IPS DF 6.9 (cell line): ENCODE measurements at regions not wholly inside any gene's neighbourhood (a gene's known extent, or its start where the extent isn't known, plus 50 kb on each side); places are given as distances from the start of the nearest gene placed in this dataset.

Experiments
- DNase-seq: peaks from one replicate; pipeline ENCODE4 v3.0.0-alpha.2; 2013; ENCODE audit warnings: low read depth, low spot score
- H3K27ac ChIP-seq: one replicate; pipeline ENCODE4 v1.5.1; 2013; ENCODE audit warnings: low read length, control low read depth
- H3K27me3 ChIP-seq: 2 replicates; pipeline ENCODE4 v1.6.1; 2013; ENCODE audit warnings: mild to moderate bottlenecking, low read length; ENCODE audit not compliant: control insufficient read depth, insufficient read depth
- H3K36me3 ChIP-seq: 2 replicates; pipeline ENCODE4 v1.6.1; 2013; ENCODE audit warnings: low read length; ENCODE audit not compliant: control insufficient read depth, insufficient read depth
- H3K4me1 ChIP-seq: 2 replicates; pipeline ENCODE4 v1.6.1; 2013; ENCODE audit warnings: low read length; ENCODE audit not compliant: control insufficient read depth, insufficient read depth
- H3K4me3 ChIP-seq: 2 replicates; pipeline ENCODE4 v1.5.1; 2013; ENCODE audit warnings: mild to moderate bottlenecking, low read length
- H3K9me3 ChIP-seq: 2 replicates; pipeline ENCODE4 v1.6.1; 2013; ENCODE audit warnings: low read length, inconsistent platforms; ENCODE audit not compliant: control insufficient read depth, insufficient read depth
- WGBS: extraction: QIAGEN DNeasy Blood & Tissue Kit; methylation state at CpG from one replicate; pipeline ENCODE4 v1.1.7; 2013; ENCODE audit warnings: mixed read lengths, missing lambda C conversion rate; ENCODE audit not compliant: insufficient read length, insufficient coverage; 5-methylcytosine and 5-hydroxymethylcytosine counted together

GRCh38 chr2:52327641-52328040, 1295.7 kb upstream of the NRXN1 start:
- DNase-seq = no peak
- Histone ChIP-seq H3K4me1 (no peaks in the 10 kb centered on the region), H3K36me3 (no peaks in the 10 kb centered on the region), H3K27me3 (no peaks in the 10 kb centered on the region), H3K4me3 (no peak overlapping the region), H3K27ac (no peak overlapping the region), H3K9me3 (no peaks in the 10 kb centered on the region)
- no CpG with 5 or more reads among the region's 2 CpGs for WGBS

- Histone ChIP-seq H3K27me3 (no peaks in the 10 kb centered on the region), H3K4me3 (no peak overlapping the region), H3K4me1 (peaks cover 2% of the 10 kb centered on the region; the same call in 1 of the 2 replicates), H3K27ac (no peak overlapping the region), H3K36me3 (no peaks in the 10 kb centered on the region), H3K9me3 (no peaks in the 10 kb centered on the region)
- no peak for DNase-seq
- no CpG with 5 or more reads among the region's 3 CpGs for WGBS
Observed at GRCh38 chr2:52314231-52314630, 1282.3 kb upstream of the NRXN1 start.

- Histone ChIP-seq H3K4me3 (no peak overlapping the region), H3K36me3 (no peaks in the 10 kb centered on the region), H3K4me1 (peaks cover 2% of the 10 kb centered on the region; the same call in 1 of the 2 replicates), H3K27ac (no peak overlapping the region), H3K27me3 (no peaks in the 10 kb centered on the region), H3K9me3 (no peaks in the 10 kb centered on the region)
- DNase-seq = no peak
- no CpG with 5 or more reads among the region's 2 CpGs for WGBS
Observed at GRCh38 chr2:52312486-52312885, 1280.6 kb upstream of the NRXN1 start.

GRCh38 chr2:52311862-52312261, 1279.9 kb upstream of the NRXN1 start:
- H3K27ac ChIP-seq = no peak overlapping the region
- no peaks in the 10 kb centered on the region for H3K9me3 ChIP-seq
- no peak overlapping the region for H3K4me3 ChIP-seq
- H3K27me3 ChIP-seq = no peaks in the 10 kb centered on the region
- peaks cover 2% of the 10 kb centered on the region; the same call in 1 of the 2 replicates for H3K4me1 ChIP-seq
- DNase-seq = no peak
- no CpG with 5 or more reads among the region's 5 CpGs for WGBS
- H3K36me3 ChIP-seq = no peaks in the 10 kb centered on the region

GRCh38 chr2:52308156-52308555, 1276.2 kb upstream of the NRXN1 start:
- Histone ChIP-seq H3K36me3 (no peaks in the 10 kb centered on the region), H3K4me1 (peaks cover 2% of the 10 kb centered on the region; the same call in 1 of the 2 replicates), H3K9me3 (no peaks in the 10 kb centered on the region), H3K4me3 (no peak overlapping the region), H3K27ac (no peak overlapping the region), H3K27me3 (no peaks in the 10 kb centered on the region)
- no CpG with 5 or more reads among the region's 2 CpGs for WGBS
- no peak for DNase-seq

- H3K4me1 ChIP-seq = no peaks in the 10 kb centered on the region
- no peak overlapping the region for H3K27ac ChIP-seq
- H3K4me3 ChIP-seq = no peak overlapping the region
- no peak for DNase-seq
- no peaks in the 10 kb centered on the region for H3K27me3 ChIP-seq
- no CpG with 5 or more reads among the region's 1 CpG for WGBS
- H3K36me3 ChIP-seq = no peaks in the 10 kb centered on the region
- no peaks in the 10 kb centered on the region for H3K9me3 ChIP-seq
Observed at GRCh38 chr2:52294628-52295027, 1262.7 kb upstream of the NRXN1 start.

- no peaks in the 10 kb centered on the region for H3K36me3 ChIP-seq
- no peak overlapping the region for H3K4me3 ChIP-seq
- WGBS = no CpG with 5 or more reads among the region's 1 CpG
- H3K27me3 ChIP-seq = no peaks in the 10 kb centered on the region
- no peak overlapping the region for H3K27ac ChIP-seq
- DNase-seq = no peak
- H3K4me1 ChIP-seq = no peaks in the 10 kb centered on the region
- no peaks in the 10 kb centered on the region for H3K9me3 ChIP-seq
Observed at GRCh38 chr2:52292801-52293200, 1260.9 kb upstream of the NRXN1 start.

- Histone ChIP-seq H3K27me3 (no peaks in the 10 kb centered on the region), H3K4me1 (no peaks in the 10 kb centered on the region), H3K4me3 (no peak overlapping the region), H3K27ac (no peak overlapping the region), H3K36me3 (no peaks in the 10 kb centered on the region), H3K9me3 (no peaks in the 10 kb centered on the region)
- DNase-seq = no peak
Observed at GRCh38 chr2:52289741-52290140, 1257.8 kb upstream of the NRXN1 start.

- Histone ChIP-seq H3K27ac (no peak overlapping the region), H3K27me3 (no peaks in the 10 kb centered on the region), H3K9me3 (no peaks in the 10 kb centered on the region), H3K36me3 (no peaks in the 10 kb centered on the region), H3K4me1 (no peaks in the 10 kb centered on the region), H3K4me3 (no peak overlapping the region)
- DNase-seq = no peak
Observed at GRCh38 chr2:52288596-52288995, 1256.7 kb upstream of the NRXN1 start.

GRCh38 chr2:52269696-52270485, 1238.0 kb upstream of the NRXN1 start:
- H3K9me3 ChIP-seq = no peaks in the 10 kb centered on the region

GRCh38 chr2:52264911-52265310, 1233.0 kb upstream of the NRXN1 start:
- Histone ChIP-seq H3K4me1 (no peaks in the 10 kb centered on the region), H3K27me3 (no peaks in the 10 kb centered on the region), H3K9me3 (no peaks in the 10 kb centered on the region), H3K27ac (no peak overlapping the region), H3K36me3 (no peaks in the 10 kb centered on the region), H3K4me3 (no peak overlapping the region)
- no peak for DNase-seq
- WGBS = no CpG with 5 or more reads among the region's 2 CpGs

More at GRCh38 chr2:52269696-52270485, 1238.0 kb upstream of the NRXN1 start:
- Histone ChIP-seq H3K27me3 (no peaks in the 10 kb centered on the region), H3K36me3 (no peaks in the 10 kb centered on the region), H3K4me3 (no peak overlapping the region), H3K27ac (no peak overlapping the region), H3K4me1 (no peaks in the 10 kb centered on the region)
- WGBS = no CpG with 5 or more reads among the region's 3 CpGs
- DNase-seq = no peak
